Stimulated activated CD4-positive, alpha-beta T cell treated with anti-CD3 and anti-CD28 coated beads, Interleukin-12 subunit alpha, Interleukin-12 subunit beta, amount 100 ng/mL, for 48 hours (primary cell): ENCODE measurements at regions not wholly inside any gene's neighbourhood (a gene's known extent, or its start where the extent isn't known, plus 50 kb on each side); places are given as distances from the start of the nearest gene placed in this dataset.

Experiments
- DNase-seq, 3 donors: peaks; one replicate each; pipeline ENCODE4 v3.0.0-alpha.2; 2020; ENCODE audit warnings: low read depth in 2 of 3, low spot score in 1 of 3

GRCh38 chr12:115405471-115405860 is 721.5 kb upstream of the TBX3 start:
- DNase-seq: no peak

- no peak for DNase-seq
Measured at GRCh38 chr12:115404761-115405470, 720.9 kb upstream of the TBX3 start.

- no peak for DNase-seq
Measured at GRCh38 chr12:115403689-115404088, 719.7 kb upstream of the TBX3 start.

DNA sequence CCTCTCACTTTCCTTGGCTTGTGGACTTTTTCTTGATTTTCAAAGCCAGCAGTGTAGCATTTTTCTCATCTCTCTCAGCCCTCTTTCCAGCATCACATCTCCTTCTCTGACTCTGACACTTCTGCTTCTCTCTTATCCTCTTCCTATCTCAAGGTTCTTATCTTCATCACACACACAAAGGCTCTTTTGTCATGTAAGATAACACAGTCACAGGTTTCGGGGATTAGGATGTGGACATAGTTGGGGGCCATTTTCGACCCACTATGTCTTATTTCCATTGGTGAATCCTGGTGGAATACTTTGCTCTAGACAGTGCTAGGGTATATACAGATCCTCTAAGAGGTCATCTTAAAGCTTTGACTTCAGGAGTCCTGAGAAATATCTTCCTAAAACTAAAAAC is 719.3 kb upstream of the TBX3 start:
- no peak for DNase-seq

GRCh38 chr12:115402443-115403180 is 718.6 kb upstream of the TBX3 start:
- DNase-seq: no peak

- DNase-seq: no peak
Measured at GRCh38 chr12:115401761-115402160, 717.8 kb upstream of the TBX3 start.

- no peak for DNase-seq
Measured at GRCh38 chr12:115400011-115400410, 716.0 kb upstream of the TBX3 start.

- DNase-seq: no peak
Measured at GRCh38 chr12:115398311-115398781, 714.4 kb upstream of the TBX3 start.

DNA sequence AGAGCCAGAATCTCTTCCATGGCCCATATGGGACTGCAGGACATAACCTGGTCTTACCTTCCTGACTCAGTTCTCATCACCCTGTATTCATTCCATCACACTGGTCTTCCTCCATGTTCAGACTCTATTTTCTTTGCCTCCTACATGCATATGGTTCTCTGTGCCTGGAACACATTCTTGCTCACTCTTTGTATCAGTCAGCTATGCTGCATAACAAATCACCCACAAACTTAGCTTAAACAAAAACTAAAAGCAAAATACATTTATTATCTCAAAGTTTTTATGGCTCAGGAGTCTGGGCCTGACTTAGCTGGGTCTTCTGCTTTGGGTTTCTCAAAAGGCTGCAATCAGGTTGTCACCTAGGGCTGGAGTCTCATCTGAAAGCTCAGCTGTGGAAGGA is 712.6 kb upstream of the TBX3 start:
- no peak for DNase-seq

- DNase-seq: no peak
Measured at GRCh38 chr12:115394496-115395220, 710.7 kb upstream of the TBX3 start.

DNA sequence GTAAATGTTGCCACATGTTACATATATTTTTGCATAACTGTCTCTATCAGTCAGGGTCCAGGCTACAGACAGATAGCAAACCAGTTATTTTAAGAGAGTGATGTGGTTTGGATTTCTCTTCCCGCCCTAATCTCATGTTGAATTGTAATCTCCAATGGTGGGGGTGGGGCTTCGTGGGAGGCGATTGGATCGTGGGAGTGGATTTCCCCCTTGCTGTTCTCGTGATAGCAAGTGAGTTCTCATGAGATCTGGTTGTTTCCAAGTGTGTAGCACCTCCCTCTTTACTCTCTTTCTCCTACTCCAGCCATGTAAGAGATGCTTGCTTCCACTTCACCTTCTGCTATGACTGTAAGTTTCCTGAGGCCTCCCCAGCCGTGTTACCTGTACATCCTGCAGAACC is 704.2 kb upstream of the TBX3 start:
- no peak for DNase-seq

DNA sequence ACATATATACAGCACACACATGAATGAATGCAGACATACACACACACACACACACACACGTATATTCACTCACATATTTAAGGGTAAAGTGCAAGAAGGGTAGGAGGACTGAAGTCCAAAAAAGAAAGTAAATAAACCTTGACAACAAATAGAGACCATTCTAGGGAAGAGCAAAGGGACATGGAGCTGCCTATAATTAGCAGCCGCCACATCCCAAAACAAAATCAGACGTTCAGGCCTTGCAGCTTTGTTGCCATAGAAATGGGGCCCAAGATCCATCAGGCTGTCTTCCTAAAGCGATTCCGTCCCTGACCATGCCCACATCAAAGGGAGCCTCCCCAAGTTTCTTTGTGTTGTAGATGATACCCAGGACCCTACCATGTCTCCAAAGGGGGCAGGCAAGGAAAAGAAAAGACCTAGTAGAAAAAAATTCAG is 703.5 kb upstream of the TBX3 start:
- no peak for DNase-seq

- no peak for DNase-seq
Measured at GRCh38 chr12:115386946-115387345, 703.0 kb upstream of the TBX3 start.

GRCh38 chr12:115385141-115385540 is 701.2 kb upstream of the TBX3 start:
- no peak for DNase-seq

DNA sequence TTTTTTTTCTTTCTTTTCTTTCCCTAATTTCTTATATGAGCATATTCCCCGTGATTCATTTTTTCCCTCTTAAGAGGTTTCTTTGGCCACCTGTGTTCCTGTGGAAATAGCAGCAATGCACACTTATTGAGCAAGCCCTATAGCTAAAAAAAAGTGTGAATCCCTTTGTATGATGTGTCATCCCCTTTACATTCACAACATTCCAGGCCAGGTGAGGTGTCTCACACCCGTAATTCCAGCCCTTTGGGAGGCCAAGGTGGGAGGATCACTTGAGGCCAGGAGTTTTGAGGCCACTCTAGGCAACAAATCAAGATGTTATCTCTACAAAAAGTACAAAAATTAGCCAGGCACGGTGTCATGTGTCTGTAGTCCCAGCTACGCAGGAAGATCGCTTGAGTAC is 700.4 kb upstream of the TBX3 start:
- DNase-seq: no peak

DNA sequence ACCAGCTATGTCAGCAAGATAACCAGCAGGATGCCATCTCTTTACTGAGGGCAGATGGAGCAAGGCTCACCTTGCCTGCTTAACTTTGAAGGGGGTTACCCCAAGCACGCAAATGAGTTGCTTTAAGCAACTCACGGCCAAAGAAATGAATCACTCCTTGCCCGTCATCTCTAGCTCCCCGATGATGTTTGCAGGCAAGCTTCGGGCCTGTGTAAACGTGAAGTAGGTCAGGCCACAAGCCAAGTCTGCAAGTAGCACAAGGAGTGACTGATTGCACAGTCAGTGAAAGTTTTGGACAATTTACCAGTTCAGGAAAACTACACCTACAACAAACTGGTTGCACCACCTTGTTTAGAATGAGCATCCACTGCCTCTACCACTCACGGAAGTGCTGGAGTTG is 699.7 kb upstream of the TBX3 start:
- no peak for DNase-seq

DNA sequence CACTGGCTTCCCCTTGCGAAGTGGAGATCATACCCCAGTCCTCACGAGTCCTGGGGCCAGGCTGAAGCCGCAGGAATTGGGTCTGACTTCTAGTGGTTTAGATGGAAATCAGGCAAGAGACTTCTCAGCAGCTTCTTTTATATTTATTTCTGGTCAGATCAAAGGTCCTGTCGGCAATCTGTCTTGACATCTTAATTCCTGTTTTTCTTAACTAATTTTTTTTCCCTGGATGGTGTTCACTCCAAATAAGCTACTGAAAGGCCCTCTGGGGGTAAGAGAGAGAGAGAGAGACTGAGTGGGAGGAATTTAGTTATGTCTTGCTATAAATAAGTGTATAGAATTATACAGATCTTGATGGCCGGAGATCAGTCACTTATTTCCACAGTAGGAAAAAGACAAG is 698.7 kb upstream of the TBX3 start:
- no peak for DNase-seq

DNA sequence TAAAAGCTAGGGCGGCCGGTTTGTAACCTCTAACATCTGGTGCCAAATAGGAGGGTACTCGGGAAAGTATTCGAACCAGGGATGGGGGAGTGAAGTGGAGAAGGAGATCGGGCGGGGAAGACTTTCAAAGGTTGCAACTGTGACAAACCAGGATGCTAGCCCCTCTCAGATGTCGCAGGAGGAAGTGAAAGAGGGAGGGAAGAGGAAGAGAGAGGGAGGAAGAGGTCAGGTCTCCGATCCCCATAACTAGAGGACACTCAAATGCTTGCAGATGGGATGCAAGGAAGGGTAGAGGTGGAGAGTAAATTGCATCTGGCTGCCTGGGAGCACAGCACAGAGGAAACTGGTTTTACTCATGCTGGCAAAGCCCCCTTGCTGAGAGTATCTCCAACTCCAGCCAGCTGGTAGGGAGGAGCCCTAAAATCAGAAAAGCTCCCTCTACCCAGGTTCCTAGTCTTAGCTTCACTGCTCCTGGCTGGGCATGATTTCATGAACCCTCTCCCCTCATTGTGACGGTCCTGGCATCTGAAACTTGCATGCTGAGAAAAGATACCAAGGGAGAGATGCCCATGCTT is 696.7 kb upstream of the TBX3 start:
- DNase-seq: no peak

DNA sequence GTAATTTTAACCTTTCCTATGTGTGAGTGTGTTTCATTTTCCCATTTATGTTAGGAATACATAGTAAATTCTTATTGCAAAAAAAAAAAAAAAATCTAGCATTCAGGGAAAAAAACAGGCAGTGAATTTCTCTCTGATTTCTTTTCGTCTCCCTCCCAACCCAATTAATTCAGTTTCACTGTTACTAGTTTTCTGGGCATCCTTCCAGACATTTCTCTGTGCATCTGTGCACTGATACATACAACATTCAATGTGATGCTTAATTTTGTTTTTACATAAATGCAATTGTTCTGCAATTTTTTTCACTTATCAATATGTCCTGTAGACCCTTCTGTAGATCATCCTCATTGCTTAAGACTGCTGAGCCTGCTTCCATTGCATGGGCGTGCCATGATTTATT is 694.3 kb upstream of the TBX3 start:
- no peak for DNase-seq

DNA sequence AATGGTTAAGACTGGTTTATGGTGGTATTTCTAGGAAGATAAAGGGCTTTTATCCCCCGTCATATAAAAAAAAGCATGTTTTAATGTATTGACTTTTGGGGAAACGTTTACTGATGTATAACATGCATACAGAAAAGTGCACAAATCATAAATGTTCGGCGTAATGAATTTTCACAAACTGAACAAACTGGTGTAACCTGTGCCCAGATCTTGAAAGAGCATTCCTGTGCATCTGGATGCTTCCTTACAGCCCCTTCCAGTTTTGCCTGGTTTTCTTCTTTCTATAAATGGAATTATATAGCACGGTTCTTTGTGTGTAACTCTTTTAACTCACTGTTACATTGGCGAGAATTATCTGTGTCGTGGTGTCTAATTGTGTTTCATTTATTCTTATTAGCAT is 693.8 kb upstream of the TBX3 start:
- DNase-seq: no peak

DNA sequence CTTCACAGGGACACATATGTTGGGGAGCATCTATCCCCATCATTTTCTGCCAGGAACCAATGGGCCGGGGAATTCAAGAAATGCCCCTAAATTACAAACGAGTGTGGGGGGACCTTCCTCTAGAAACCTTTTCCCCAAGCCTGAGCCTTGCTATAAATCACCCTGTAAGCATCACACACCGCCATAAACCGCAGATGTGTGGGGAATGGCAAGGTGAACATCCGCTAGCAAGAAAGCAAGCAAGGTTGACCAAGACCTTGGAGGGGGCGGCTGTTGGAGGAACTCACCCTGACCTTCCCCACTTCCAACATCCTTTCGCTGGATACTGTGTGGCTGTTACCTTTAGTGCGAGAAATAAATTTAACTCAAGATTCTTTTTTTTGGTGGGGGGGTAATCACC is 693.3 kb upstream of the TBX3 start:
- no peak for DNase-seq
